ENCODE measurements at regions not wholly inside any gene's neighbourhood (a gene's known extent, or its start where the extent isn't known, plus 50 kb on each side); places are given as distances from the start of the nearest gene placed in this dataset.

GRCh38 chr5:96601715-96602244 lies 60.4 kb upstream of the CAST start:
- Mint-ChIP-seq H3K4me1 (ENCODE audit: low read depth) (peaks cover 3% of the 10 kb centered on the region), H3K27ac (no peak overlapping the region), H3K9me3 (ENCODE audit: low read depth) (no peaks in the 10 kb centered on the region), H3K36me3 (ENCODE audit: insufficient read depth) (no peaks in the 10 kb centered on the region), H3K27me3 (peaks cover 4% of the 10 kb centered on the region), H3K4me3 (ENCODE audit: low read depth) (no peak overlapping the region)
- TF ChIP-seq CTCF (IDR thresholded peaks at IDR 0.05; ENCODE audit: unreplicated experiment), result peak; percentile 78
- peak; percentile 29 for DNase-seq (ENCODE audit: low spot score, unreplicated experiment)

- Mint-ChIP-seq H3K27me3 (peaks cover 4% of the 10 kb centered on the region), H3K27ac (no peak overlapping the region), H3K9me3 (ENCODE audit: low read depth) (no peaks in the 10 kb centered on the region), H3K4me3 (ENCODE audit: low read depth) (no peak overlapping the region), H3K4me1 (ENCODE audit: low read depth) (peaks cover 3% of the 10 kb centered on the region), H3K36me3 (ENCODE audit: insufficient read depth) (no peaks in the 10 kb centered on the region)
- TF ChIP-seq CTCF (IDR thresholded peaks at IDR 0.05; ENCODE audit: unreplicated experiment), result no peak
- DNase-seq (ENCODE audit: low spot score, unreplicated experiment), result no peak
Observed at GRCh38 chr5:96602776-96603175, 59.4 kb upstream of the CAST start.

GRCh38 chr5:96605144-96605837 lies 56.9 kb upstream of the CAST start:
- peaks cover 4% of the 10 kb centered on the region for H3K27me3 Mint-ChIP-seq
- no peak for DNase-seq (ENCODE audit: low spot score, unreplicated experiment)
- peaks cover 3% of the 10 kb centered on the region for H3K9me3 Mint-ChIP-seq (ENCODE audit: low read depth)
- peaks cover 3% of the 10 kb centered on the region for H3K4me1 Mint-ChIP-seq (ENCODE audit: low read depth)
- H3K4me3 Mint-ChIP-seq (ENCODE audit: low read depth), result no peak overlapping the region
- no peak overlapping the region for H3K27ac Mint-ChIP-seq
- no peaks in the 10 kb centered on the region for H3K36me3 Mint-ChIP-seq (ENCODE audit: insufficient read depth)
- TF ChIP-seq CTCF (IDR thresholded peaks at IDR 0.05; ENCODE audit: unreplicated experiment), result no peak

GRCh38 chr5:96609369-96609768 lies 52.8 kb upstream of the CAST start:
- Mint-ChIP-seq H3K9me3 (ENCODE audit: low read depth) (peaks cover 4% of the 10 kb centered on the region), H3K27ac (no peak overlapping the region), H3K27me3 (no peaks in the 10 kb centered on the region), H3K4me3 (ENCODE audit: low read depth) (no peak overlapping the region), H3K36me3 (ENCODE audit: insufficient read depth) (no peaks in the 10 kb centered on the region), H3K4me1 (ENCODE audit: low read depth) (no peaks in the 10 kb centered on the region)
- no peak for TF ChIP-seq CTCF (IDR thresholded peaks at IDR 0.05; ENCODE audit: unreplicated experiment)
- DNase-seq (ENCODE audit: low spot score, unreplicated experiment), result no peak

- Mint-ChIP-seq H3K4me1 (ENCODE audit: low read depth) (no peaks in the 10 kb centered on the region), H3K27me3 (no peaks in the 10 kb centered on the region), H3K9me3 (ENCODE audit: low read depth) (peaks cover 4% of the 10 kb centered on the region), H3K4me3 (ENCODE audit: low read depth) (no peak overlapping the region), H3K27ac (no peak overlapping the region), H3K36me3 (ENCODE audit: insufficient read depth) (no peaks in the 10 kb centered on the region)
- DNase-seq (ENCODE audit: low spot score, unreplicated experiment), result no peak
- TF ChIP-seq CTCF (IDR thresholded peaks at IDR 0.05; ENCODE audit: unreplicated experiment), result no peak
Observed at GRCh38 chr5:96610747-96611146, 51.4 kb upstream of the CAST start.

Measured in progenitor cell of endocrine pancreas (in vitro differentiated cells).